ENCODE measurements at regions not wholly inside any gene's neighbourhood (a gene's known extent, or its start where the extent isn't known, plus 50 kb on each side); places are given as distances from the start of the nearest gene placed in this dataset.

GRCh38 chr3:68306571-68306970 lies 625.8 kb downstream of the TAFA4 start:
- no peak for DNase-seq (ENCODE audit: low spot score)

- DNase-seq (ENCODE audit: low spot score) = no peak
These were observed 636.9 kb downstream of the TAFA4 start for GRCh38 chr3:68295457-68295856.

- no peak for DNase-seq (ENCODE audit: low spot score)
These were observed 635.9 kb upstream of the SUCLG2 start for GRCh38 chr3:68290333-68290732.

- no peak for DNase-seq (ENCODE audit: low spot score)
These were observed 633.7 kb upstream of the SUCLG2 start for GRCh38 chr3:68288085-68288484.

GRCh38 chr3:68287101-68287500 lies 632.7 kb upstream of the SUCLG2 start:
- no peak for DNase-seq (ENCODE audit: low spot score)

- no peak for DNase-seq (ENCODE audit: low spot score)
These were observed 619.9 kb upstream of the SUCLG2 start for GRCh38 chr3:68274286-68274685.

GRCh38 chr3:68271145-68271544 lies 616.7 kb upstream of the SUCLG2 start:
- no peak for DNase-seq (ENCODE audit: low spot score)

GRCh38 chr3:68256635-68257223 lies 602.3 kb upstream of the SUCLG2 start:
- no peak for DNase-seq (ENCODE audit: low spot score)

- no peak for DNase-seq (ENCODE audit: low spot score)
These were observed 594.9 kb upstream of the SUCLG2 start for GRCh38 chr3:68249265-68249664.

GRCh38 chr3:68242606-68243005 lies 588.2 kb upstream of the SUCLG2 start:
- DNase-seq (ENCODE audit: low spot score) = no peak

- DNase-seq (ENCODE audit: low spot score) = no peak
These were observed 585.1 kb upstream of the SUCLG2 start for GRCh38 chr3:68239542-68239941.

- DNase-seq (ENCODE audit: low spot score) = no peak
These were observed 579.8 kb upstream of the SUCLG2 start for GRCh38 chr3:68234076-68234780.

GRCh38 chr3:68228856-68229255 lies 574.4 kb upstream of the SUCLG2 start:
- no peak for DNase-seq (ENCODE audit: low spot score)

- no peak for DNase-seq (ENCODE audit: low spot score)
These were observed 566.4 kb upstream of the SUCLG2 start for GRCh38 chr3:68220832-68221231.

GRCh38 chr3:68211637-68212036 lies 557.2 kb upstream of the SUCLG2 start:
- DNase-seq (ENCODE audit: low spot score) = no peak

- DNase-seq (ENCODE audit: low spot score) = no peak
These were observed 556.2 kb upstream of the SUCLG2 start for GRCh38 chr3:68210635-68211034.

GRCh38 chr3:68207327-68207726 lies 552.9 kb upstream of the SUCLG2 start:
- no peak for DNase-seq (ENCODE audit: low spot score)

GRCh38 chr3:68206524-68207117 lies 552.2 kb upstream of the SUCLG2 start:
- no peak for DNase-seq (ENCODE audit: low spot score)

- DNase-seq (ENCODE audit: low spot score) = no peak
These were observed 532.3 kb upstream of the SUCLG2 start for GRCh38 chr3:68186733-68187132.

- no peak for DNase-seq (ENCODE audit: low spot score)
These were observed 522.2 kb upstream of the SUCLG2 start for GRCh38 chr3:68176600-68176999.

- DNase-seq (ENCODE audit: low spot score) = no peak
These were observed 518.7 kb upstream of the SUCLG2 start for GRCh38 chr3:68173012-68173634.

GRCh38 chr3:68172039-68172438 lies 517.6 kb upstream of the SUCLG2 start:
- no peak for DNase-seq (ENCODE audit: low spot score)

- DNase-seq (ENCODE audit: low spot score) = no peak
These were observed 509.6 kb upstream of the SUCLG2 start for GRCh38 chr3:68163968-68164367.

All from AG20443 (cell line).